HepG2 (cell line): ENCODE measurements at regions not wholly inside any gene's neighbourhood (a gene's known extent, or its start where the extent isn't known, plus 50 kb on each side); places are given as distances from the start of the nearest gene placed in this dataset.

Source experiments
- EZH2 ChIP-seq: conservative IDR thresholded peaks from 2 replicates; pipeline ENCODE4 v1.6.1; 2012; ENCODE audit warnings: mild to moderate bottlenecking, low read depth, low read length, moderate library complexity
- RAD21 ChIP-seq: fragments of 450-650 bp; formaldehyde crosslinking; IDR thresholded peaks from 2 replicates; pipeline ENCODE4 v1.5.0; 2020; ENCODE audit warnings: mild to moderate bottlenecking
- TAF1 ChIP-seq: sonication (generic); formaldehyde crosslinking; IDR thresholded peaks from 2 replicates; pipeline ENCODE4 v1.4.0; 2020; ENCODE audit warnings: missing genetic modification reagents
- TAF15 ChIP-seq: fragments of 200-400 bp; formaldehyde crosslinking; IDR thresholded peaks from one replicate; pipeline ENCODE4 v1.6.1; 2018; ENCODE audit warnings: mild to moderate bottlenecking, low read depth, low read length; ENCODE audit not compliant: poor library complexity, severe bottlenecking
- ZNF670 ChIP-seq: sonication (generic); formaldehyde crosslinking; IDR thresholded peaks from 2 replicates; pipeline ENCODE4 v1.8.0; 2022; ENCODE audit warnings: mild to moderate bottlenecking, missing genetic modification reagents, borderline replicate concordance
- ZSCAN31 ChIP-seq: sonication (generic); formaldehyde crosslinking; IDR thresholded peaks from 2 replicates; pipeline ENCODE4 v1.5.0; 2020; ENCODE audit warnings: low read depth, mild to moderate bottlenecking, missing genetic modification reagents
- TF ChIP-seq, protein P1 (sequence below): sonication (generic); formaldehyde crosslinking; IDR thresholded peaks from 2 replicates; pipeline ENCODE4 v1.5.0; 2020; ENCODE audit warnings: mild to moderate bottlenecking, missing genetic modification reagents, moderate library complexity
- TF ChIP-seq, protein P2 (sequence below): IDR thresholded peaks from 2 replicates; pipeline ENCODE4 v1.6.1; 2016; ENCODE audit warnings: missing genetic modification reagents, missing compliant biosample characterization

DNA sequence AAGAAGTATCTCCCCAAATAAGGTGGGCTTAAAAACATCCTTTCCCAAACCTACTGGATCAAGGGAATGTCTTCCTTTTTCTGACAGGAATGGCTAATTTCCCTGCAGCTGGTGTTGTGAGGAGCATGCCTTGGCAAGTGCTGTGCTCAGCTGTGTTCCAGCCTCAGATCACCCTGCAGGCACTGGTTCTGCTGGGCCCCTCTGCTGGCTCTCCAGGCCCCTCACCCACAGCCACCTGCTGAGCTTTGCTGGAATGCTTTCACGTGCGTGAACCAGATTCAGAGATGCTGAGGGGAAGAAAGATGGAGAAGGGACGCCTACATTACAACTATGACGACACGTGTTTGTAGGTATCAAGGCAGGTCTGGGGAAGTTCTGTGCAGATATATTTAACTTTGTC lies 71.3 kb upstream of the FOXC1 start:
- no peak for TF ChIP-seq EZH2
- TF ChIP-seq, protein P1, sequence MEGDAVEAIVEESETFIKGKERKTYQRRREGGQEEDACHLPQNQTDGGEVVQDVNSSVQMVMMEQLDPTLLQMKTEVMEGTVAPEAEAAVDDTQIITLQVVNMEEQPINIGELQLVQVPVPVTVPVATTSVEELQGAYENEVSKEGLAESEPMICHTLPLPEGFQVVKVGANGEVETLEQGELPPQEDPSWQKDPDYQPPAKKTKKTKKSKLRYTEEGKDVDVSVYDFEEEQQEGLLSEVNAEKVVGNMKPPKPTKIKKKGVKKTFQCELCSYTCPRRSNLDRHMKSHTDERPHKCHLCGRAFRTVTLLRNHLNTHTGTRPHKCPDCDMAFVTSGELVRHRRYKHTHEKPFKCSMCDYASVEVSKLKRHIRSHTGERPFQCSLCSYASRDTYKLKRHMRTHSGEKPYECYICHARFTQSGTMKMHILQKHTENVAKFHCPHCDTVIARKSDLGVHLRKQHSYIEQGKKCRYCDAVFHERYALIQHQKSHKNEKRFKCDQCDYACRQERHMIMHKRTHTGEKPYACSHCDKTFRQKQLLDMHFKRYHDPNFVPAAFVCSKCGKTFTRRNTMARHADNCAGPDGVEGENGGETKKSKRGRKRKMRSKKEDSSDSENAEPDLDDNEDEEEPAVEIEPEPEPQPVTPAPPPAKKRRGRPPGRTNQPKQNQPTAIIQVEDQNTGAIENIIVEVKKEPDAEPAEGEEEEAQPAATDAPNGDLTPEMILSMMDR = no peak
- no peak for TF ChIP-seq TAF1 (CRISPR knock-in tag)
- TF ChIP-seq ZNF670 (CRISPR knock-in tag) = no peak
- TF ChIP-seq, protein P2, sequence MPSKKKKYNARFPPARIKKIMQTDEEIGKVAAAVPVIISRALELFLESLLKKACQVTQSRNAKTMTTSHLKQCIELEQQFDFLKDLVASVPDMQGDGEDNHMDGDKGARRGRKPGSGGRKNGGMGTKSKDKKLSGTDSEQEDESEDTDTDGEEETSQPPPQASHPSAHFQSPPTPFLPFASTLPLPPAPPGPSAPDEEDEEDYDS (CRISPR knock-in tag) = no peak
- TF ChIP-seq TAF15 = no peak
- TF ChIP-seq RAD21 (CRISPR knock-in tag) = no peak
- TF ChIP-seq ZSCAN31 (CRISPR knock-in tag) = no peak
